Neural cell (in vitro differentiated cells): ENCODE measurements at regions not wholly inside any gene's neighbourhood (a gene's known extent, or its start where the extent isn't known, plus 50 kb on each side); places are given as distances from the start of the nearest gene placed in this dataset.

Source experiments
- H2AFZ ChIP-seq: fragments of 200-600, 300-800 bp; sonication (generic), shearing (Covaris generic); 2 replicates; pipeline ENCODE4 v1.6.0; 2014; ENCODE audit warnings: low read depth, mild to moderate bottlenecking, antibody characterized with exemption, low read length, moderate library complexity
- H3F3A ChIP-seq: fragments of 200-600 bp; shearing (Covaris generic); 2 replicates; pipeline ENCODE4 v1.6.1; 2016; ENCODE audit warnings: mild to moderate bottlenecking, moderate library complexity, mixed read lengths, antibody characterized with exemption, low read length; ENCODE audit not compliant: insufficient read depth, poor library complexity, severe bottlenecking
- H3K27ac ChIP-seq: fragments of 200-600, 300-800 bp; sonication (generic), shearing (Covaris generic); 2 replicates; pipeline ENCODE4 v1.5.1; 2014; ENCODE audit warnings: mild to moderate bottlenecking, low read length, moderate library complexity
- H3K27me3 ChIP-seq: fragments of 300-800, 200-600 bp; sonication (generic), shearing (Covaris generic); 2 replicates; pipeline ENCODE4 v1.6.0; 2014; ENCODE audit warnings: mild to moderate bottlenecking, low read depth, low read length, moderate library complexity; ENCODE audit not compliant: insufficient read depth
- H3K36me3 ChIP-seq: fragments of 300-800, 200-600 bp; sonication (generic), shearing (Covaris generic); 2 replicates; pipeline ENCODE4 v1.5.1; 2014; ENCODE audit warnings: mild to moderate bottlenecking, antibody characterized with exemption, low read length, moderate library complexity; ENCODE audit not compliant: insufficient read depth
- H3K4me2 ChIP-seq: fragments of 300-800, 200-600 bp; sonication (generic), shearing (Covaris generic); 2 replicates; pipeline ENCODE4 v1.6.0; 2014; ENCODE audit warnings: mild to moderate bottlenecking, low read length
- H3K4me3 ChIP-seq: fragments of 300-800, 200-600 bp; sonication (generic), shearing (Covaris generic); 2 replicates; pipeline ENCODE4 v1.5.1; 2014; ENCODE audit warnings: mild to moderate bottlenecking, low read length, moderate library complexity
- H3K79me2 ChIP-seq: fragments of 200-600 bp; shearing (Covaris generic); replicated peaks from 2 replicates; pipeline ENCODE4 v1.6.0; 2014; ENCODE audit warnings: mild to moderate bottlenecking, low read length, moderate library complexity; ENCODE audit not compliant: insufficient read depth
- H3K9ac ChIP-seq: fragments of 300-800, 200-600 bp; sonication (generic), shearing (Covaris generic); 2 replicates; pipeline ENCODE4 v1.6.1; 2016; ENCODE audit warnings: mild to moderate bottlenecking, low read length, mixed read lengths
- H3K9me2 ChIP-seq: fragments of 200-600 bp; shearing (Covaris generic); 2 replicates; pipeline ENCODE4 v1.6.1; 2016; ENCODE audit warnings: mild to moderate bottlenecking, low read length, mixed read lengths; ENCODE audit not compliant: insufficient read depth
- H3K9me3 ChIP-seq: fragments of 200-600, 300-800 bp; sonication (generic), shearing (Covaris generic); 2 replicates; pipeline ENCODE4 v1.6.1; 2016; ENCODE audit warnings: mild to moderate bottlenecking, mixed run types, low read length, moderate library complexity, mixed read lengths
- H4K20me1 ChIP-seq: fragments of 200-600 bp; shearing (Covaris generic); 2 replicates; pipeline ENCODE4 v1.6.1; 2016; ENCODE audit warnings: mild to moderate bottlenecking, mixed run types; ENCODE audit not compliant: insufficient read depth
- EP300 ChIP-seq: fragments of 450-650 bp; conservative IDR thresholded peaks from 2 replicates; pipeline ENCODE4 v1.6.1; 2014; ENCODE audit warnings: antibody characterized with exemption, mild to moderate bottlenecking, moderate library complexity; ENCODE audit not compliant: poor library complexity, severe bottlenecking
- EZH2 ChIP-seq: fragments of 200-600, 300-800 bp; shearing (Covaris generic), sonication (generic); IDR thresholded peaks from 2 replicates; pipeline ENCODE4 v1.6.1; 2014; ENCODE audit warnings: antibody characterized with exemption, low read length, borderline replicate concordance, mild to moderate bottlenecking; ENCODE audit not compliant: insufficient read depth, poor library complexity, severe bottlenecking
- MXI1 ChIP-seq: fragments of 450-650 bp; conservative IDR thresholded peaks from 2 replicates; pipeline ENCODE4 v1.6.1; 2014; ENCODE audit warnings: antibody characterized with exemption, mild to moderate bottlenecking; ENCODE audit not compliant: poor library complexity, severe bottlenecking
- POLR2AphosphoS5 ChIP-seq: IDR thresholded peaks from 2 replicates; pipeline ENCODE4 v1.6.1; 2012
- RAD21 ChIP-seq: fragments of 450-650 bp; conservative IDR thresholded peaks from 2 replicates; pipeline ENCODE4 v1.6.1; 2014; ENCODE audit warnings: antibody characterized with exemption, mild to moderate bottlenecking, moderate library complexity
- SMC3 ChIP-seq: fragments of 450-650 bp; conservative IDR thresholded peaks from 2 replicates; pipeline ENCODE4 v1.6.1; 2014; ENCODE audit warnings: antibody characterized with exemption, mild to moderate bottlenecking, moderate library complexity; ENCODE audit not compliant: poor library complexity
- TAF1 ChIP-seq: IDR thresholded peaks from 2 replicates; pipeline ENCODE4 v1.6.1; 2012; ENCODE audit warnings: low read depth
- TF ChIP-seq, protein P1 (sequence below): IDR thresholded peaks from 2 replicates; pipeline ENCODE4 v1.6.1; 2012; ENCODE audit warnings: borderline replicate concordance
- TF ChIP-seq, protein P2 (sequence below): fragments of 450-650 bp; IDR thresholded peaks from 2 replicates; pipeline ENCODE4 v1.5.1; 2014; ENCODE audit warnings: antibody characterized with exemption, mild to moderate bottlenecking, moderate library complexity; ENCODE audit not compliant: poor library complexity, severe bottlenecking

GRCh38 chr15:53454843-53455721 is 304.4 kb downstream of the WDR72 start:
- H4K20me1 ChIP-seq = no peaks in the 10 kb centered on the region
- no peak overlapping the region for H3K27ac ChIP-seq
- H2AFZ ChIP-seq = no peak overlapping the region
- H3K9me3 ChIP-seq = no peaks in the 10 kb centered on the region
- H3K9me2 ChIP-seq = no peaks in the 10 kb centered on the region
- H3F3A ChIP-seq = no peaks in the 10 kb centered on the region
- no peaks in the 10 kb centered on the region for H3K79me2 ChIP-seq
- H3K4me3 ChIP-seq = no peak overlapping the region
- no peak overlapping the region for H3K4me2 ChIP-seq
- no peaks in the 10 kb centered on the region for H3K36me3 ChIP-seq
- no peaks in the 10 kb centered on the region for H3K27me3 ChIP-seq
- H3K9ac ChIP-seq = no peak overlapping the region
- TF ChIP-seq RAD21 (no peak), EZH2 (no peak), EP300 (no peak), TAF1 (no peak), SMC3 (no peak), POLR2AphosphoS5 (no peak), MXI1 (no peak)
- TF ChIP-seq, protein P1, sequence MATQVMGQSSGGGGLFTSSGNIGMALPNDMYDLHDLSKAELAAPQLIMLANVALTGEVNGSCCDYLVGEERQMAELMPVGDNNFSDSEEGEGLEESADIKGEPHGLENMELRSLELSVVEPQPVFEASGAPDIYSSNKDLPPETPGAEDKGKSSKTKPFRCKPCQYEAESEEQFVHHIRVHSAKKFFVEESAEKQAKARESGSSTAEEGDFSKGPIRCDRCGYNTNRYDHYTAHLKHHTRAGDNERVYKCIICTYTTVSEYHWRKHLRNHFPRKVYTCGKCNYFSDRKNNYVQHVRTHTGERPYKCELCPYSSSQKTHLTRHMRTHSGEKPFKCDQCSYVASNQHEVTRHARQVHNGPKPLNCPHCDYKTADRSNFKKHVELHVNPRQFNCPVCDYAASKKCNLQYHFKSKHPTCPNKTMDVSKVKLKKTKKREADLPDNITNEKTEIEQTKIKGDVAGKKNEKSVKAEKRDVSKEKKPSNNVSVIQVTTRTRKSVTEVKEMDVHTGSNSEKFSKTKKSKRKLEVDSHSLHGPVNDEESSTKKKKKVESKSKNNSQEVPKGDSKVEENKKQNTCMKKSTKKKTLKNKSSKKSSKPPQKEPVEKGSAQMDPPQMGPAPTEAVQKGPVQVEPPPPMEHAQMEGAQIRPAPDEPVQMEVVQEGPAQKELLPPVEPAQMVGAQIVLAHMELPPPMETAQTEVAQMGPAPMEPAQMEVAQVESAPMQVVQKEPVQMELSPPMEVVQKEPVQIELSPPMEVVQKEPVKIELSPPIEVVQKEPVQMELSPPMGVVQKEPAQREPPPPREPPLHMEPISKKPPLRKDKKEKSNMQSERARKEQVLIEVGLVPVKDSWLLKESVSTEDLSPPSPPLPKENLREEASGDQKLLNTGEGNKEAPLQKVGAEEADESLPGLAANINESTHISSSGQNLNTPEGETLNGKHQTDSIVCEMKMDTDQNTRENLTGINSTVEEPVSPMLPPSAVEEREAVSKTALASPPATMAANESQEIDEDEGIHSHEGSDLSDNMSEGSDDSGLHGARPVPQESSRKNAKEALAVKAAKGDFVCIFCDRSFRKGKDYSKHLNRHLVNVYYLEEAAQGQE = no peak
- TF ChIP-seq, protein P2, sequence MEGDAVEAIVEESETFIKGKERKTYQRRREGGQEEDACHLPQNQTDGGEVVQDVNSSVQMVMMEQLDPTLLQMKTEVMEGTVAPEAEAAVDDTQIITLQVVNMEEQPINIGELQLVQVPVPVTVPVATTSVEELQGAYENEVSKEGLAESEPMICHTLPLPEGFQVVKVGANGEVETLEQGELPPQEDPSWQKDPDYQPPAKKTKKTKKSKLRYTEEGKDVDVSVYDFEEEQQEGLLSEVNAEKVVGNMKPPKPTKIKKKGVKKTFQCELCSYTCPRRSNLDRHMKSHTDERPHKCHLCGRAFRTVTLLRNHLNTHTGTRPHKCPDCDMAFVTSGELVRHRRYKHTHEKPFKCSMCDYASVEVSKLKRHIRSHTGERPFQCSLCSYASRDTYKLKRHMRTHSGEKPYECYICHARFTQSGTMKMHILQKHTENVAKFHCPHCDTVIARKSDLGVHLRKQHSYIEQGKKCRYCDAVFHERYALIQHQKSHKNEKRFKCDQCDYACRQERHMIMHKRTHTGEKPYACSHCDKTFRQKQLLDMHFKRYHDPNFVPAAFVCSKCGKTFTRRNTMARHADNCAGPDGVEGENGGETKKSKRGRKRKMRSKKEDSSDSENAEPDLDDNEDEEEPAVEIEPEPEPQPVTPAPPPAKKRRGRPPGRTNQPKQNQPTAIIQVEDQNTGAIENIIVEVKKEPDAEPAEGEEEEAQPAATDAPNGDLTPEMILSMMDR = no peak

GRCh38 chr15:53454535-53454842 is 305.0 kb downstream of the WDR72 start:
- Histone ChIP-seq H3K9ac (no peak overlapping the region), H3F3A (no peaks in the 10 kb centered on the region), H3K27me3 (no peaks in the 10 kb centered on the region), H3K9me3 (no peaks in the 10 kb centered on the region), H3K9me2 (no peaks in the 10 kb centered on the region), H2AFZ (no peak overlapping the region), H4K20me1 (no peaks in the 10 kb centered on the region), H3K79me2 (no peaks in the 10 kb centered on the region), H3K4me2 (no peak overlapping the region), H3K36me3 (no peaks in the 10 kb centered on the region), H3K27ac (no peak overlapping the region), H3K4me3 (no peak overlapping the region)
- TF ChIP-seq POLR2AphosphoS5 = no peak
- TF ChIP-seq, protein P1 = no peak
- TF ChIP-seq EP300 = no peak
- no peak for TF ChIP-seq EZH2
- no peak for TF ChIP-seq SMC3
- no peak for TF ChIP-seq MXI1
- TF ChIP-seq, protein P2 = no peak
- no peak for TF ChIP-seq TAF1
- no peak for TF ChIP-seq RAD21
